BE2C (cell line): ENCODE measurements at regions not wholly inside any gene's neighbourhood (a gene's known extent, or its start where the extent isn't known, plus 50 kb on each side); places are given as distances from the start of the nearest gene placed in this dataset.
A peak's percentile ranks its signal among the peaks of the same experiment; 100 is the strongest.

Experiments
- DNase-seq: peaks from one replicate; pipeline ENCODE4 v3.0.0-alpha.2; 2020
- H3K27me3 ChIP-seq: fragments of 250-450 bp; sonication (Bioruptor Pico); 2 replicates; pipeline ENCODE4 v1.5.1; 2020; ENCODE audit warnings: mild to moderate bottlenecking
- H3K36me3 ChIP-seq: fragments of 250-450 bp; sonication (Bioruptor Pico); 2 replicates; pipeline ENCODE4 v1.5.1; 2020; ENCODE audit warnings: mild to moderate bottlenecking
- H3K4me1 ChIP-seq: fragments of 250-450 bp; sonication (Bioruptor Pico); 2 replicates; pipeline ENCODE4 v1.5.1; 2020
- H3K4me3 ChIP-seq: 2 replicates; pipeline ENCODE4 v1.5.1; 2011; ENCODE audit warnings: low read depth, low read length
- H3K9me3 ChIP-seq: fragments of 250-450 bp; sonication (Bioruptor Pico); 2 replicates; pipeline ENCODE4 v1.5.1; 2020
- CTCF ChIP-seq: IDR thresholded peaks from 2 replicates; pipeline ENCODE4 v1.5.1; 2012; ENCODE audit warnings: mild to moderate bottlenecking, low read depth, low read length

- H3K36me3 ChIP-seq, result no peaks in the 10 kb centered on the region
- no peaks in the 10 kb centered on the region for H3K27me3 ChIP-seq
- DNase-seq, result no peak
- H3K9me3 ChIP-seq, result no peaks in the 10 kb centered on the region
- H3K4me3 ChIP-seq, result no peak overlapping the region
- H3K4me1 ChIP-seq, result no peaks in the 10 kb centered on the region
- TF ChIP-seq CTCF, result no peak
Measured at GRCh38 chr20:6635034-6635736, 132.3 kb upstream of the BMP2 start.

GRCh38 chr20:6632187-6632586, 135.3 kb upstream of the BMP2 start:
- peak; percentile 52 for DNase-seq
- Histone ChIP-seq H3K4me3 (no peak overlapping the region), H3K9me3 (no peaks in the 10 kb centered on the region), H3K36me3 (no peaks in the 10 kb centered on the region), H3K4me1 (no peaks in the 10 kb centered on the region), H3K27me3 (no peaks in the 10 kb centered on the region)
- no peak for TF ChIP-seq CTCF

- DNase-seq, result no peak
- Histone ChIP-seq H3K4me3 (no peak overlapping the region), H3K36me3 (no peaks in the 10 kb centered on the region), H3K27me3 (no peaks in the 10 kb centered on the region), H3K4me1 (no peaks in the 10 kb centered on the region), H3K9me3 (no peaks in the 10 kb centered on the region)
- no peak for TF ChIP-seq CTCF
Measured at GRCh38 chr20:6630514-6630913, 137.0 kb upstream of the BMP2 start.

GRCh38 chr20:6629564-6629963, 137.9 kb upstream of the BMP2 start:
- Histone ChIP-seq H3K36me3 (no peaks in the 10 kb centered on the region), H3K4me1 (no peaks in the 10 kb centered on the region), H3K4me3 (no peak overlapping the region), H3K9me3 (no peaks in the 10 kb centered on the region), H3K27me3 (no peaks in the 10 kb centered on the region)
- no peak for TF ChIP-seq CTCF
- no peak for DNase-seq

- no peaks in the 10 kb centered on the region for H3K9me3 ChIP-seq
- no peaks in the 10 kb centered on the region for H3K4me1 ChIP-seq
- DNase-seq, result peak; percentile 3
- H3K4me3 ChIP-seq, result no peak overlapping the region
- no peaks in the 10 kb centered on the region for H3K36me3 ChIP-seq
- no peak for TF ChIP-seq CTCF
- H3K27me3 ChIP-seq, result no peaks in the 10 kb centered on the region
Measured at GRCh38 chr20:6626805-6627204, 140.7 kb upstream of the BMP2 start.

GRCh38 chr20:6623989-6624388, 143.5 kb upstream of the BMP2 start:
- no peak for DNase-seq
- H3K27me3 ChIP-seq, result no peaks in the 10 kb centered on the region
- no peaks in the 10 kb centered on the region for H3K36me3 ChIP-seq
- no peak overlapping the region for H3K4me3 ChIP-seq
- TF ChIP-seq CTCF, result no peak
- no peaks in the 10 kb centered on the region for H3K9me3 ChIP-seq
- H3K4me1 ChIP-seq, result no peaks in the 10 kb centered on the region
